ENCODE measurements at regions not wholly inside any gene's neighbourhood (a gene's known extent, or its start where the extent isn't known, plus 50 kb on each side); places are given as distances from the start of the nearest gene placed in this dataset.

DNA sequence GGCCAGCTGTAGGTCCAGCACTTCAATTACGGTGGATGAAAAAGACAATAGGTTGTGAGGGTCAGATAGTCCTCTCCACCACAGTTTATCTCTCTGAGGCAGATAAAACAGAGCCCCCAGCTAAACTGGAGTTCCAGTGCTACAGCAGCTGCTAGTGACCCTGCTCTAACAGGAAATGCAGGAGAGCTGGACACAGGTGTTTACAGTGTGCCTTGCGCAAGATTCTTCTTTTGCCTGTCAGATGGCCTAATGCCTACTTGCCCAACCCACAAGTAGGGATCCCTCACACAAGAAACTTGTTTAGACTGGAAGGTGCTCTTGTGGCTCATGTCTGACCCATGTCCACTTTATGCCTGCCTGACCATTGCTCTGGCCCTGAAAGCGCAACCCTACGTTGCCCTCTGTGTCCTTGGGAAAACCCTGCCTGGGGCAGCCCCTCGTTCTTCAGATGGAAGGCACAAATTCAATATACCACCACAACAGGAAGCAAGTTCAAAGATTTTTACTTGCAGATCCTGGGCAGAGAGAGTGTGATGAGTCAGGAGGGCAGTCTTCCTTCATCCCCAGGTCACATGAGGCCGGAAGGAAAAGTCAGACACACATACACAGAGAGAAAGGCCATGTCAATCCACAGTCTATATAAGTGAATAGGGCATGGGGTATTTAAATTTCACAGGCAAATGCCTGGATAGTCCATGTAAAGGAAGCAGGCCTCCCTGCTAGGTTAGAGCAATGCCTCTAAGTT lies 105.1 kb upstream of the ADGRL3 start:
- no peaks in the 10 kb centered on the region for H3K4me1 ChIP-seq (ENCODE audit: insufficient read depth, low read length)
- FAIRE-seq (no peak), ATAC-seq (no peak), DNase-seq (ENCODE audit: low spot score) (no peak)
- H4K20me1 ChIP-seq (ENCODE audit: insufficient read depth, low read length) = no peaks in the 10 kb centered on the region
- CTCF ChIA-PET (ENCODE audit: low intra/inter-chr PET ratio, low total read pairs) = no interaction called here
- TF ChIP-seq CEBPB (IDR thresholded peaks at IDR 0.05; ENCODE audit: borderline replicate concordance, low read depth, low read length) = peak; percentile 47; the same call in 1 of the 2 replicates
- TF ChIP-seq MYC (CRISPR knock-in tag; IDR thresholded peaks at IDR 0.05; ENCODE audit: borderline replicate concordance) = no peak
- no TSS peak for BruUV-seq (replicated peaks)
- H3K4me2 ChIP-seq (ENCODE audit: low read depth, low read length) = no peak overlapping the region
- POLR2A ChIA-PET = no interaction called here
- in situ Hi-C loops (cut with HindIII; ENCODE audit: extremely low pct_ligation_motif_present, low pct_unique_long_range_greater_than_20kb) (no loop called here), intact Hi-C loops (cut with micrococcal nuclease; ENCODE audit: unreplicated experiment) (no loop called here)
- no peak overlapping the region for H3K4me3 ChIP-seq (replicated peaks in 1 of 3; ENCODE audit: insufficient read depth in 1 of 3, low read depth in 2 of 3, low read length in 3 of 3)
- H2AFZ ChIP-seq (ENCODE audit: low read length) = no peak overlapping the region
- WGBS (ENCODE audit: low lambda C conversion rate) = 34% methylated on average over 3 of the region's 6 CpGs
- H3K9ac ChIP-seq (ENCODE audit: insufficient read depth, low read depth, low read length) = no peak overlapping the region
- H3K79me2 ChIP-seq (ENCODE audit: insufficient read depth, low read length) = no peaks in the 10 kb centered on the region
- H3K9me3 ChIP-seq (ENCODE audit: low read length) = no peaks in the 10 kb centered on the region
- H3K27me3 ChIP-seq (ENCODE audit: control insufficient read depth in 1 of 2, insufficient read depth in 2 of 2, low read length in 2 of 2) = no peaks in the 10 kb centered on the region
- no peak overlapping the region for H3K27ac ChIP-seq (ENCODE audit: extremely low read length, insufficient read depth, low read length)
- H3K36me3 ChIP-seq (replicated peaks in 1 of 2; ENCODE audit: control insufficient read depth in 1 of 2, insufficient read depth in 2 of 2, low read length in 2 of 2) = no peaks in the 10 kb centered on the region

DNA sequence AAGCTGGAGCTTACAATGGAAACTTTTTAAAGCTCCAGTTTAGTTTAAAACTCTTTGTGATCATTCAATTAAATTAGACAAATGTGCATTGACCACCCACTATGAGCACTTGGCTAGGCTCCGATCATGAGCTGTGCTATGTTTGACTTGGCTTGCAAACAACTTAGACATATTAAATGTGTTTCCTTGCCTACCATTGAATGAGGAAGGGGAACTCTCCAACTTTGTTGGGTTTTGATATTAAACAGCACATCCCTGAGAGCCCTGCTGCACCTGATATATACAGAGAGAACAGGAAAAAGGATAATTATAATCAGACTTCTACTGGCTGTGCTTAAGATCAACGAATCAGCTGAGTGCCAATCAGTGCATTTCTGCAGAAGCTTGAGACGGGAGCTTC lies 71.4 kb upstream of the ADGRL3 start:
- no peaks in the 10 kb centered on the region for H3K79me2 ChIP-seq (ENCODE audit: insufficient read depth, low read length)
- no peaks in the 10 kb centered on the region for H3K27me3 ChIP-seq (ENCODE audit: control insufficient read depth in 1 of 2, insufficient read depth in 2 of 2, low read length in 2 of 2)
- ATAC-seq (no peak), DNase-seq (ENCODE audit: low spot score) (no peak), FAIRE-seq (no peak)
- 0% methylated on average over 3 of the region's 3 CpGs for WGBS (ENCODE audit: low lambda C conversion rate)
- no peak for TF ChIP-seq TCF7L2 (IDR thresholded peaks at IDR 0.05; ENCODE audit: low read depth, low read length)
- no peak for TF ChIP-seq TCF12 (IDR thresholded peaks at IDR 0.05)
- no peak for TF ChIP-seq TCF12 (CRISPR knock-in tag; IDR thresholded peaks at IDR 0.05)
- TF ChIP-seq MAFK (conservative IDR thresholded peaks at IDR 0.05 in 1 of 2, IDR thresholded peaks at IDR 0.05 in 1 of 2; ENCODE audit: low read length in 2 of 2) = no peak
- no peak for TF ChIP-seq ZZZ3 (CRISPR knock-in tag; IDR thresholded peaks at IDR 0.05; ENCODE audit: borderline replicate concordance)
- TF ChIP-seq, protein P1, sequence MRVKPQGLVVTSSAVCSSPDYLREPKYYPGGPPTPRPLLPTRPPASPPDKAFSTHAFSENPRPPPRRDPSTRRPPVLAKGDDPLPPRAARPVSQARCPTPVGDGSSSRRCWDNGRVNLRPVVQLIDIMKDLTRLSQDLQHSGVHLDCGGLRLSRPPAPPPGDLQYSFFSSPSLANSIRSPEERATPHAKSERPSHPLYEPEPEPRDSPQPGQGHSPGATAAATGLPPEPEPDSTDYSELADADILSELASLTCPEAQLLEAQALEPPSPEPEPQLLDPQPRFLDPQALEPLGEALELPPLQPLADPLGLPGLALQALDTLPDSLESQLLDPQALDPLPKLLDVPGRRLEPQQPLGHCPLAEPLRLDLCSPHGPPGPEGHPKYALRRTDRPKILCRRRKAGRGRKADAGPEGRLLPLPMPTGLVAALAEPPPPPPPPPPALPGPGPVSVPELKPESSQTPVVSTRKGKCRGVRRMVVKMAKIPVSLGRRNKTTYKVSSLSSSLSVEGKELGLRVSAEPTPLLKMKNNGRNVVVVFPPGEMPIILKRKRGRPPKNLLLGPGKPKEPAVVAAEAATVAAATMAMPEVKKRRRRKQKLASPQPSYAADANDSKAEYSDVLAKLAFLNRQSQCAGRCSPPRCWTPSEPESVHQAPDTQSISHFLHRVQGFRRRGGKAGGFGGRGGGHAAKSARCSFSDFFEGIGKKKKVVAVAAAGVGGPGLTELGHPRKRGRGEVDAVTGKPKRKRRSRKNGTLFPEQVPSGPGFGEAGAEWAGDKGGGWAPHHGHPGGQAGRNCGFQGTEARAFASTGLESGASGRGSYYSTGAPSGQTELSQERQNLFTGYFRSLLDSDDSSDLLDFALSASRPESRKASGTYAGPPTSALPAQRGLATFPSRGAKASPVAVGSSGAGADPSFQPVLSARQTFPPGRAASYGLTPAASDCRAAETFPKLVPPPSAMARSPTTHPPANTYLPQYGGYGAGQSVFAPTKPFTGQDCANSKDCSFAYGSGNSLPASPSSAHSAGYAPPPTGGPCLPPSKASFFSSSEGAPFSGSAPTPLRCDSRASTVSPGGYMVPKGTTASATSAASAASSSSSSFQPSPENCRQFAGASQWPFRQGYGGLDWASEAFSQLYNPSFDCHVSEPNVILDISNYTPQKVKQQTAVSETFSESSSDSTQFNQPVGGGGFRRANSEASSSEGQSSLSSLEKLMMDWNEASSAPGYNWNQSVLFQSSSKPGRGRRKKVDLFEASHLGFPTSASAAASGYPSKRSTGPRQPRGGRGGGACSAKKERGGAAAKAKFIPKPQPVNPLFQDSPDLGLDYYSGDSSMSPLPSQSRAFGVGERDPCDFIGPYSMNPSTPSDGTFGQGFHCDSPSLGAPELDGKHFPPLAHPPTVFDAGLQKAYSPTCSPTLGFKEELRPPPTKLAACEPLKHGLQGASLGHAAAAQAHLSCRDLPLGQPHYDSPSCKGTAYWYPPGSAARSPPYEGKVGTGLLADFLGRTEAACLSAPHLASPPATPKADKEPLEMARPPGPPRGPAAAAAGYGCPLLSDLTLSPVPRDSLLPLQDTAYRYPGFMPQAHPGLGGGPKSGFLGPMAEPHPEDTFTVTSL (CRISPR knock-in tag; IDR thresholded peaks at IDR 0.05; ENCODE audit: borderline replicate concordance) = no peak
- TF ChIP-seq, protein P2, sequence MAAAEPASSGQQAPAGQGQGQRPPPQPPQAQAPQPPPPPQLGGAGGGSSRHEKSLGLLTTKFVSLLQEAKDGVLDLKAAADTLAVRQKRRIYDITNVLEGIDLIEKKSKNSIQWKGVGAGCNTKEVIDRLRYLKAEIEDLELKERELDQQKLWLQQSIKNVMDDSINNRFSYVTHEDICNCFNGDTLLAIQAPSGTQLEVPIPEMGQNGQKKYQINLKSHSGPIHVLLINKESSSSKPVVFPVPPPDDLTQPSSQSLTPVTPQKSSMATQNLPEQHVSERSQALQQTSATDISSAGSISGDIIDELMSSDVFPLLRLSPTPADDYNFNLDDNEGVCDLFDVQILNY (CRISPR knock-in tag; conservative IDR thresholded peaks at IDR 0.05) = no peak
- TF ChIP-seq CEBPB (IDR thresholded peaks at IDR 0.05; ENCODE audit: borderline replicate concordance, low read depth, low read length) = no peak
- TF ChIP-seq, protein P3, sequence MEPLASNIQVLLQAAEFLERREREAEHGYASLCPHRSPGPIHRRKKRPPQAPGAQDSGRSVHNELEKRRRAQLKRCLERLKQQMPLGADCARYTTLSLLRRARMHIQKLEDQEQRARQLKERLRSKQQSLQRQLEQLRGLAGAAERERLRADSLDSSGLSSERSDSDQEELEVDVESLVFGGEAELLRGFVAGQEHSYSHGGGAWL (CRISPR knock-in tag; IDR thresholded peaks at IDR 0.05) = no peak
- TF ChIP-seq JUNB (CRISPR knock-in tag; IDR thresholded peaks at IDR 0.05; ENCODE audit: borderline replicate concordance) = no peak
- H3K4me1 ChIP-seq (ENCODE audit: insufficient read depth, low read length) = no peaks in the 10 kb centered on the region
- no peaks in the 10 kb centered on the region for H3K36me3 ChIP-seq (replicated peaks in 1 of 2; ENCODE audit: control insufficient read depth in 1 of 2, insufficient read depth in 2 of 2, low read length in 2 of 2)
- intact Hi-C loops (cut with micrococcal nuclease; ENCODE audit: unreplicated experiment) (no loop called here), in situ Hi-C loops (cut with HindIII; ENCODE audit: extremely low pct_ligation_motif_present, low pct_unique_long_range_greater_than_20kb) (no loop called here)
- H4K20me1 ChIP-seq (ENCODE audit: insufficient read depth, low read length) = no peaks in the 10 kb centered on the region
- no peak overlapping the region for H3K4me3 ChIP-seq (replicated peaks in 1 of 3; ENCODE audit: insufficient read depth in 1 of 3, low read depth in 2 of 3, low read length in 3 of 3)
- POLR2A ChIA-PET = no interaction called here
- H3K4me2 ChIP-seq (ENCODE audit: low read depth, low read length) = no peak overlapping the region
- H3K27ac ChIP-seq (ENCODE audit: extremely low read length, insufficient read depth, low read length) = no peak overlapping the region
- CTCF ChIA-PET (ENCODE audit: low intra/inter-chr PET ratio, low total read pairs) = no interaction called here
- no peak overlapping the region for H3K9ac ChIP-seq (ENCODE audit: insufficient read depth, low read depth, low read length)
- H2AFZ ChIP-seq (ENCODE audit: low read length) = no peak overlapping the region
- H3K9me3 ChIP-seq (ENCODE audit: low read length) = no peaks in the 10 kb centered on the region
- no TSS peak for BruUV-seq (replicated peaks)
